ENCODE measurements at regions not wholly inside any gene's neighbourhood (a gene's known extent, or its start where the extent isn't known, plus 50 kb on each side); places are given as distances from the start of the nearest gene placed in this dataset.

- DNase-seq (ENCODE audit: low read depth) = no peak
- TF ChIP-seq, protein P1, sequence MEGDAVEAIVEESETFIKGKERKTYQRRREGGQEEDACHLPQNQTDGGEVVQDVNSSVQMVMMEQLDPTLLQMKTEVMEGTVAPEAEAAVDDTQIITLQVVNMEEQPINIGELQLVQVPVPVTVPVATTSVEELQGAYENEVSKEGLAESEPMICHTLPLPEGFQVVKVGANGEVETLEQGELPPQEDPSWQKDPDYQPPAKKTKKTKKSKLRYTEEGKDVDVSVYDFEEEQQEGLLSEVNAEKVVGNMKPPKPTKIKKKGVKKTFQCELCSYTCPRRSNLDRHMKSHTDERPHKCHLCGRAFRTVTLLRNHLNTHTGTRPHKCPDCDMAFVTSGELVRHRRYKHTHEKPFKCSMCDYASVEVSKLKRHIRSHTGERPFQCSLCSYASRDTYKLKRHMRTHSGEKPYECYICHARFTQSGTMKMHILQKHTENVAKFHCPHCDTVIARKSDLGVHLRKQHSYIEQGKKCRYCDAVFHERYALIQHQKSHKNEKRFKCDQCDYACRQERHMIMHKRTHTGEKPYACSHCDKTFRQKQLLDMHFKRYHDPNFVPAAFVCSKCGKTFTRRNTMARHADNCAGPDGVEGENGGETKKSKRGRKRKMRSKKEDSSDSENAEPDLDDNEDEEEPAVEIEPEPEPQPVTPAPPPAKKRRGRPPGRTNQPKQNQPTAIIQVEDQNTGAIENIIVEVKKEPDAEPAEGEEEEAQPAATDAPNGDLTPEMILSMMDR (conservative IDR thresholded peaks at IDR 0.05; ENCODE audit: low read depth, low read length) = peak; percentile 81
- H3K4me3 ChIP-seq (ENCODE audit: low read depth, low read length) = no peak overlapping the region
Measured at GRCh38 chr15:31867536-31868442, 162.5 kb upstream of the CHRNA7 start.

- DNase-seq (ENCODE audit: low read depth) = no peak
- H3K4me3 ChIP-seq (ENCODE audit: low read depth, low read length) = peak overlapping the region; percentile 34
- TF ChIP-seq, protein P1 (conservative IDR thresholded peaks at IDR 0.05; ENCODE audit: low read depth, low read length) = no peak
Measured at GRCh38 chr15:31869686-31870307, 160.5 kb upstream of the CHRNA7 start.

DNA sequence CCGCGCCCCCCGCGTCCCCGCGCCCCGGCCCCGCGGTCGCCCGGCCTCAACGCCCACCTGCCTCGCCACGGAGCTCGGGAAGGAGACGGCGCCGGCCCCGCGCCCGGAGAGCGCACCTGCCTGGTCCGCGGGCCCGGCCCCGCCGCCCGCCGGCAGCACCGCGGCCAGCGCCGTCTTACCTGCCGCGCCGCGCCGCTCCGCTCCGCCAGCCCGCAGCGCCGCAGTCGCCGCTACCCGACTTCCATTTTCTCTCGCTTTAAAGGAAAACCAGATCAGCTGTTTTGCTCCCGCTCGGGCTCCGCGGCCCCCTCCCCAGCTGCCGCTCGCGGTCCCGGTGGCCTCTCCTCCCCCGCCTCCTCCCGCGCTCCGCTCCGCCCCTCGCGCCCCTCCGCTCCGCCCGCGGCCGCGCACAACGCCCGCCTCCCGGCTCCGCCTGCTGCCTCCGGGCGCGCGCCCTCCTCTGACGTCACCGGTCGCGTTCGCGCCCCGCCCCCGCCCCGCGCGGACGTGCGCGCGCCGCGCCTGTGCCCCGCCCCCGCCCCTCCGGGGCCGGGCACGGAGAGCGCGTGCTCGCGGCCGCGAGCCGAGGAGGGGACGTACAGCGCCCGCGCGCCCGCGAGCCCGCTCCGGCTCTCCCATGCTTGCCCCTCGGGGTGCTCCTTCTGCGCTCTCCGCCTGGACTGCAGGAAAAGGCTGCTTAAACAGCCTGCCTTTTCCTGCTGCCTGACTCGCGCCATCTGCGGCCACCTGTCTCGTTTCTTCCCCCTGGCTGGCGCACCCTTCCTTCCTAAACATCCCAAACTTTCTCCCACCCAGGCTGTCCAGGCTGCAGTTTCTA is 159.8 kb upstream of the CHRNA7 start, which contains the start of gene OTUD7A:
TSS of gene OTUD7A (minus strand) at position 346 of the 838 bp plus-strand sequence.
- H3K4me3 ChIP-seq (ENCODE audit: low read depth, low read length) = peak within 1 kb of the TSS; percentile 61
- DNase-seq (ENCODE audit: low read depth) = no peak
- TF ChIP-seq, protein P1 (conservative IDR thresholded peaks at IDR 0.05; ENCODE audit: low read depth, low read length) = peak; percentile 18

DNA sequence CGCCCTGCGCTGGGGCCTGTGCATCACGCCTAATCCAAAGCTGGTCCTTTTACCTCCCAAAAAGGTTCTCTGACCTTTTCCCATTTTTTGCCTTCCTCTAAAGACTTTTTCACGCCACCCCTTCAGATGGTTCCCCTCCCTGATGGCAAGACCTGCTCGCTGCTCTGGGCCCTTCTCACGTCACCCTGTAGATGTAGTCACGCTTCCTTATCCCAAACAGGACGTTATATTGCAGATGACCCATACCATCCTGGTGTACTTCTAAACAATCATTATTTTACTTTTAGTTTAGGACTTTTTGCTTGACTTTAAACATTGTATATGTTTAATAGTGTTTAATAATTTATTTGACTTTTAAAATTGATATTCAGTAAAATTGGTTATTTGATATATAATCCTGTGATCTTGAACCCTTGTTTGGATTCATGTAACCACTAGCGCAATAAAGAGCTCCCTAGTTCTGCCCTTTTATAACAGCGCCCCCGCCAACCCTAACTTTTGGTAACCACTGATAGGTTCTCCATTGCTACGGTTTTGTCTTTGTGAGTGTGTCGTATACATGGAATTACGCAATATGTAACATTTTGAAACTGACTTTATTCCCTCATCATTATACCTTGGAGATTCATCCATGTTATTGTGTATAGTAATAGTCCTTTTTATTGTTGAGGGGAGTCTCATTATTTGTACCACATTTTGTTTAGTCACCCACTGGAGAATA is 159.0 kb upstream of the CHRNA7 start:
- TF ChIP-seq, protein P1 (conservative IDR thresholded peaks at IDR 0.05; ENCODE audit: low read depth, low read length) = no peak
- H3K4me3 ChIP-seq (ENCODE audit: low read depth, low read length) = peak overlapping the region; percentile 61
- DNase-seq (ENCODE audit: low read depth) = no peak

DNA sequence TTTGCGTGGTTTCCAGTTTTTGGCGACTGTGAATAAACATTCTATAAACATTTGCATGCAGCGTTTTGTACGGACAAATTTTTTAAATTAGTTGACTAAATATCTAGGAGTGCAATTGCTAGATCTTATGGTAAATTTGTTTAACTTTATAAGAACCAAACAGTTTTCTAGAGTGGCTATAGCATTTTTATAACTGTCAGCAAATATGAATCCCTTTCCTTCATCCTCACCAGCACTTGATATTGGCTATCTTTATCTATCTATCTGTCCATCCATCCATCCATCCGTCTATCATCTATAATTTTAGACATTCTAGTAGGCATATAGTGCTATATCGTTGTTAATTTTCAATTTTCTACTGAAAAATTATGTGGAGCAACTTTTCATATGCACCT is 158.4 kb upstream of the CHRNA7 start:
- TF ChIP-seq, protein P1 (conservative IDR thresholded peaks at IDR 0.05; ENCODE audit: low read depth, low read length) = no peak
- DNase-seq (ENCODE audit: low read depth) = no peak

GRCh38 chr15:31887246-31887645 is 143.1 kb upstream of the CHRNA7 start:
- DNase-seq (ENCODE audit: low read depth) = no peak
- TF ChIP-seq, protein P1 (conservative IDR thresholded peaks at IDR 0.05; ENCODE audit: low read depth, low read length) = no peak
- no peak overlapping the region for H3K4me3 ChIP-seq (ENCODE audit: low read depth, low read length)

More for the DNA sequence above, 158.4 kb upstream of the CHRNA7 start:
- no peak overlapping the region for H3K4me3 ChIP-seq (ENCODE audit: low read depth, low read length)
